A673 (cell line): ENCODE measurements at regions not wholly inside any gene's neighbourhood (a gene's known extent, or its start where the extent isn't known, plus 50 kb on each side); places are given as distances from the start of the nearest gene placed in this dataset.

Experiments
- BruUV-seq: library from RNA; stranded (reverse); fragments of 400-500 nt; replicated peaks from 2 replicates; lab custom pipeline; 2021; lab: Mats Ljungman, UMichigan
- CTCF ChIA-PET: fragments of 300-600 bp; sonication (Branson Sonifier 250); formaldehyde crosslinking; loops from one replicate; lab custom pipeline; 2022; ENCODE audit warnings: antibody characterized with exemption; lab: Charles Lee
- POLR2A ChIA-PET: fragments of 300-600 bp; sonication (Branson Sonifier 250); formaldehyde crosslinking; loops from one replicate; lab custom pipeline; 2022; ENCODE audit warnings: antibody characterized with exemption; ENCODE audit not compliant: low non-redundant PET; lab: Charles Lee
- DNase-seq: peaks from one replicate; pipeline ENCODE4 v3.0.0-alpha.2; 2015; ENCODE audit warnings: low spot score
- H3K27ac ChIP-seq: fragments of 200-600 bp; sonication (generic); 2 replicates; pipeline ENCODE4 v1.5.1; 2016; ENCODE audit warnings: mixed run types, low read depth, mild to moderate bottlenecking, mixed read lengths, antibody characterized with exemption, low read length; ENCODE audit not compliant: poor library complexity, severe bottlenecking
- H3K27me3 ChIP-seq: fragments of 200-600 bp; sonication (generic); replicated peaks from 2 replicates; pipeline ENCODE4 v1.6.1; 2017; ENCODE audit warnings: mixed run types, low read depth, mild to moderate bottlenecking, mixed read lengths, antibody characterized with exemption, low read length; ENCODE audit not compliant: insufficient read depth, poor library complexity
- H3K36me3 ChIP-seq: fragments of 200-600 bp; sonication (generic); 2 replicates; pipeline ENCODE4 v1.6.1; 2016; ENCODE audit warnings: mixed run types, mild to moderate bottlenecking, mixed read lengths, antibody characterized with exemption, low read length; ENCODE audit not compliant: insufficient read depth, poor library complexity, severe bottlenecking
- H3K4me1 ChIP-seq: fragments of 200-600 bp; sonication (generic); 2 replicates; pipeline ENCODE4 v1.6.1; 2017; ENCODE audit warnings: mixed run types, mild to moderate bottlenecking, mixed read lengths, antibody characterized with exemption, low read length; ENCODE audit not compliant: insufficient read depth, poor library complexity, severe bottlenecking
- H3K4me3 ChIP-seq: fragments of 200-600 bp; sonication (generic); 2 replicates; pipeline ENCODE4 v1.5.1; 2016; ENCODE audit warnings: low read depth, mixed run types, mild to moderate bottlenecking, mixed read lengths, low read length; ENCODE audit not compliant: poor library complexity, severe bottlenecking
- H3K9me3 ChIP-seq: fragments of 200-600 bp; sonication (generic); 2 replicates; pipeline ENCODE4 v1.6.1; 2016; ENCODE audit warnings: mixed run types, low read depth, mild to moderate bottlenecking, mixed read lengths, antibody characterized with exemption, low read length; ENCODE audit not compliant: poor library complexity, severe bottlenecking
- CTCF ChIP-seq: fragments of 300-800, 200-600 bp; sonication (generic); conservative IDR thresholded peaks from 2 replicates; pipeline ENCODE4 v1.5.1; 2017; ENCODE audit warnings: low read depth, mild to moderate bottlenecking, antibody characterized with exemption, low read length, moderate library complexity, mixed read lengths
- EZH2 ChIP-seq: fragments of 200-600 bp; sonication (generic); IDR thresholded peaks from 2 replicates; pipeline ENCODE4 v1.6.1; 2017; ENCODE audit warnings: borderline replicate concordance, low read depth, mild to moderate bottlenecking, mixed read lengths, antibody characterized with exemption, low read length; ENCODE audit not compliant: poor library complexity, severe bottlenecking
- intact Hi-C: fragments of 100-400 bp; cut with micrococcal nuclease; formaldehyde crosslinking; loops from one replicate; pipeline ENCODE4 v1.10.0; 2022; ENCODE audit not compliant: unreplicated experiment

GRCh38 chr6:2478200-2478599, 232.8 kb upstream of the GMDS start:
- POLR2A ChIA-PET = no interaction called here
- Histone ChIP-seq H3K27ac (no peak overlapping the region), H3K27me3 (no peaks in the 10 kb centered on the region), H3K36me3 (no peaks in the 10 kb centered on the region), H3K9me3 (no peaks in the 10 kb centered on the region), H3K4me3 (no peak overlapping the region), H3K4me1 (no peaks in the 10 kb centered on the region)
- BruUV-seq = no TSS peak
- CTCF ChIA-PET = no interaction called here
- TF ChIP-seq CTCF (no peak), EZH2 (no peak)
- DNase-seq = no peak
- intact Hi-C loops = no loop called here

GRCh38 chr6:2477666-2478065, 232.3 kb upstream of the GMDS start:
- no peaks in the 10 kb centered on the region for H3K27me3 ChIP-seq
- H3K27ac ChIP-seq = no peak overlapping the region
- no peaks in the 10 kb centered on the region for H3K9me3 ChIP-seq
- H3K4me3 ChIP-seq = no peak overlapping the region
- DNase-seq = no peak
- no peaks in the 10 kb centered on the region for H3K36me3 ChIP-seq
- POLR2A ChIA-PET = no interaction called here
- CTCF ChIA-PET = no interaction called here
- intact Hi-C loops = no loop called here
- no TSS peak for BruUV-seq
- no peaks in the 10 kb centered on the region for H3K4me1 ChIP-seq
- TF ChIP-seq CTCF (no peak), EZH2 (no peak)

GRCh38 chr6:2477250-2477649, 231.8 kb upstream of the GMDS start:
- intact Hi-C loops = no loop called here
- no peak for DNase-seq
- no peak overlapping the region for H3K4me3 ChIP-seq
- no peaks in the 10 kb centered on the region for H3K36me3 ChIP-seq
- no TSS peak for BruUV-seq
- H3K4me1 ChIP-seq = no peaks in the 10 kb centered on the region
- TF ChIP-seq CTCF (no peak), EZH2 (no peak)
- POLR2A ChIA-PET = no interaction called here
- H3K27ac ChIP-seq = no peak overlapping the region
- CTCF ChIA-PET = no interaction called here
- no peaks in the 10 kb centered on the region for H3K9me3 ChIP-seq
- peaks cover 1% of the 10 kb centered on the region for H3K27me3 ChIP-seq
